HCT116 (cell line): ENCODE measurements at regions not wholly inside any gene's neighbourhood (a gene's known extent, or its start where the extent isn't known, plus 50 kb on each side); places are given as distances from the start of the nearest gene placed in this dataset.

Experiments
- ATAC-seq: fragments of 200-7000 bp; cut with Tn5 transposase; 2 replicates; pipeline ENCODE4 v1.9.1; 2020; ENCODE audit warnings: mild to moderate bottlenecking, moderate library complexity
- BruUV-seq: library from RNA; stranded (reverse); fragments of 400-500 nt; replicated peaks from 2 replicates; lab custom pipeline; 2021; lab: Mats Ljungman, UMichigan
- CTCF ChIA-PET: fragments of 300-600 bp; sonication (Branson Sonifier 250); formaldehyde crosslinking; loops from one replicate; lab custom pipeline; 2021; ENCODE audit warnings: antibody characterized with exemption; lab: Charles Lee
- POLR2A ChIA-PET: fragments of 300-600, 350-600 bp; sonication (Branson Sonifier 250); formaldehyde crosslinking; loops from one replicate; lab custom pipeline; 2021; ENCODE audit warnings: antibody characterized with exemption; lab: Charles Lee
- RAD21 ChIA-PET, 2 experiments: fragments of 300-600 bp; sonication (Branson Sonifier 250); formaldehyde crosslinking; loops; one replicate each; lab custom pipeline; 2023; ENCODE audit warnings: low total read pairs in 2 of 2; ENCODE audit not compliant: uncharacterized antibody in 2 of 2, unreplicated experiment in 2 of 2, low non-redundant PET in 1 of 2; lab: Charles Lee
- DNase-seq: peaks from one replicate; pipeline ENCODE4 v3.0.0-alpha.2; 2010; ENCODE audit warnings: low read depth, low spot score
- H2AFZ ChIP-seq: fragments of 200-600 bp; shearing (Covaris generic), sonication (generic); 2 replicates; pipeline ENCODE4 v1.6.1; 2017; ENCODE audit warnings: low read depth, mixed run types, mixed read lengths, antibody characterized with exemption, low read length; ENCODE audit not compliant: poor library complexity, severe bottlenecking
- H3K27ac ChIP-seq: 2 replicates; pipeline ENCODE4 v1.5.1; 2012; ENCODE audit warnings: low read depth, low read length
- H3K27me3 ChIP-seq: fragments of 200-600 bp; sonication (generic); 2 replicates; pipeline ENCODE4 v1.6.1; 2016; ENCODE audit warnings: mixed run types, low read length, mixed read lengths; ENCODE audit not compliant: insufficient read depth
- H3K36me3 ChIP-seq, 2 experiments: fragments of 200-500 bp in 1 of 2; fragments of 200-600 bp in 1 of 2; sonication (Bioruptor generic) in 1 of 2; sonication (generic) in 1 of 2; 2 replicates each; pipeline versions ENCODE4 v1.5.1 to v1.6.1; 2014 to 2016; ENCODE audit warnings: low read length in 2 of 2, inconsistent platforms in 1 of 2, mixed read lengths in 1 of 2, mixed run types in 1 of 2; ENCODE audit not compliant: insufficient read depth in 2 of 2, control insufficient read depth in 1 of 2
- H3K4me1 ChIP-seq, 2 experiments: fragments of 200-600 bp in 1 of 2; sonication (generic) in 1 of 2; 2 replicates each; pipeline versions ENCODE4 v1.5.1 to v1.6.1; 2012 to 2017; ENCODE audit warnings: low read length in 2 of 2, inconsistent platforms in 1 of 2, mild to moderate bottlenecking in 1 of 2, mixed read lengths in 1 of 2, mixed run types in 1 of 2, moderate library complexity in 1 of 2; ENCODE audit not compliant: insufficient read depth in 2 of 2, control insufficient read depth in 1 of 2
- H3K4me2 ChIP-seq: fragments of 200-600 bp; sonication (generic); 2 replicates; pipeline ENCODE4 v1.6.1; 2017; ENCODE audit warnings: mixed run types, low read length, mixed read lengths
- H3K4me3 ChIP-seq, 2 experiments: fragments of 200-600 bp in 1 of 2; sonication (generic) in 1 of 2; replicated peaks in 1 of 2; 2 replicates each; pipeline ENCODE4 v1.5.1; 2011 to 2016; ENCODE audit warnings: low read length in 2 of 2, control low read depth in 1 of 2, low read depth in 1 of 2, mild to moderate bottlenecking in 1 of 2, mixed read lengths in 1 of 2, mixed run types in 1 of 2
- H3K79me2 ChIP-seq: fragments of 200-600 bp; sonication (generic); 2 replicates; pipeline ENCODE4 v1.6.1; 2017; ENCODE audit warnings: mild to moderate bottlenecking, mixed run types, low read length, moderate library complexity, mixed read lengths; ENCODE audit not compliant: insufficient read depth
- H3K9ac ChIP-seq: fragments of 200-600 bp; sonication (generic); 2 replicates; pipeline ENCODE4 v1.6.1; 2016; ENCODE audit warnings: low read length, mixed read lengths
- H3K9me2 ChIP-seq: fragments of 200-600 bp; sonication (generic), shearing (Covaris generic); 2 replicates; pipeline ENCODE4 v1.6.1; 2017; ENCODE audit warnings: mixed run types, mild to moderate bottlenecking, moderate library complexity; ENCODE audit not compliant: insufficient read depth
- H3K9me3 ChIP-seq, 2 experiments: fragments of 200-500 bp in 1 of 2; fragments of 200-600 bp in 1 of 2; sonication (Bioruptor generic) in 1 of 2; sonication (generic) in 1 of 2; 2 replicates each; pipeline ENCODE4 v1.6.1; 2014 to 2017; ENCODE audit warnings: low read length in 2 of 2, mixed read lengths in 2 of 2, inconsistent platforms in 1 of 2, low read depth in 1 of 2, mild to moderate bottlenecking in 1 of 2, mixed run types in 1 of 2, moderate library complexity in 1 of 2; ENCODE audit not compliant: control insufficient read depth in 1 of 2, insufficient read depth in 1 of 2
- H4K20me1 ChIP-seq: fragments of 200-600 bp; sonication (generic), shearing (Covaris generic); 2 replicates; pipeline ENCODE4 v1.6.1; 2017; ENCODE audit warnings: mixed run types, mild to moderate bottlenecking, moderate library complexity; ENCODE audit not compliant: insufficient read depth
- ELF1 ChIP-seq: IDR thresholded peaks from 2 replicates; pipeline ENCODE4 v1.6.1; 2012; ENCODE audit warnings: low read depth, borderline replicate concordance
- EZH2phosphoT487 ChIP-seq: fragments of 200-600 bp; IDR thresholded peaks from 2 replicates; pipeline ENCODE4 v1.6.1; 2018; ENCODE audit warnings: antibody characterized with exemption, borderline replicate concordance
- SIN3A ChIP-seq: IDR thresholded peaks from 2 replicates; pipeline ENCODE4 v1.6.1; 2012; ENCODE audit warnings: low read depth
- SP1 ChIP-seq: IDR thresholded peaks from 2 replicates; pipeline ENCODE4 v1.6.1; 2012; ENCODE audit warnings: low read depth
- ZFX ChIP-seq: fragments of 450-650 bp; IDR thresholded peaks from 2 replicates; pipeline ENCODE4 v1.6.1; 2017
- intact Hi-C: fragments of 100-400 bp; cut with micrococcal nuclease; formaldehyde crosslinking; loops from 2 replicates; pipeline ENCODE4 v1.10.0; 2022
- TF ChIP-seq, protein P1 (sequence below): IDR thresholded peaks from 2 replicates; pipeline ENCODE4 v1.6.1; 2012
- TF ChIP-seq, protein P2 (sequence below): IDR thresholded peaks from 2 replicates; pipeline ENCODE4 v1.6.1; 2012; ENCODE audit warnings: low read depth

DNA sequence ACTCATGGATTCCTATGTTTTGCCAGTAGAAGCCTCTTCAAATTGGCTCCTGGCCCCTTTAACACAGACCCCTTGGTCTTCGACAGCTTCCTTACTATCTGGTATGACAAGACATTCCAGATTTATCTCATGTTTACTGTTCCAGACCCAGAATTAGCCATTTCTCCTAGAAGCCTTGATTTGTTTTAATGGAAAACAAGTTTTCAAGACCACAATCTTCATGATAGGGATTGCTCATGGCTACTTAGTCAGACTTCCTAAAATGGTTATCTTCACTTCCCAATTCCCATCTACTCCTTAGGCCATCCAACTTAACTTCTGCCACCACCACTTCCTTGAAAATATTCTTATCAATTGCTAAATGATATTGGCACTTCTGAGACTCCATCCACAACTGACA is 63.2 kb downstream of the TTC32 start:
- Histone ChIP-seq H3K4me3 (no peak overlapping the region), H3K4me1 (no peaks in the 10 kb centered on the region), H3K27me3 (peaks cover 23% of the 10 kb centered on the region; the same call in 1 of the 2 replicates), H3K4me2 (no peak overlapping the region), H3K79me2 (no peaks in the 10 kb centered on the region), H3K36me3 (no peaks in the 10 kb centered on the region), H3K9me3 (no peaks in the 10 kb centered on the region), H2AFZ (no peak overlapping the region), H3K9ac (no peak overlapping the region), H3K9me2 (no peaks in the 10 kb centered on the region), H4K20me1 (no peaks in the 10 kb centered on the region), H3K27ac (no peak overlapping the region)
- TF ChIP-seq, protein P1, sequence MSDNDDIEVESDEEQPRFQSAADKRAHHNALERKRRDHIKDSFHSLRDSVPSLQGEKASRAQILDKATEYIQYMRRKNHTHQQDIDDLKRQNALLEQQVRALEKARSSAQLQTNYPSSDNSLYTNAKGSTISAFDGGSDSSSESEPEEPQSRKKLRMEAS = no peak
- TF ChIP-seq, protein P2, sequence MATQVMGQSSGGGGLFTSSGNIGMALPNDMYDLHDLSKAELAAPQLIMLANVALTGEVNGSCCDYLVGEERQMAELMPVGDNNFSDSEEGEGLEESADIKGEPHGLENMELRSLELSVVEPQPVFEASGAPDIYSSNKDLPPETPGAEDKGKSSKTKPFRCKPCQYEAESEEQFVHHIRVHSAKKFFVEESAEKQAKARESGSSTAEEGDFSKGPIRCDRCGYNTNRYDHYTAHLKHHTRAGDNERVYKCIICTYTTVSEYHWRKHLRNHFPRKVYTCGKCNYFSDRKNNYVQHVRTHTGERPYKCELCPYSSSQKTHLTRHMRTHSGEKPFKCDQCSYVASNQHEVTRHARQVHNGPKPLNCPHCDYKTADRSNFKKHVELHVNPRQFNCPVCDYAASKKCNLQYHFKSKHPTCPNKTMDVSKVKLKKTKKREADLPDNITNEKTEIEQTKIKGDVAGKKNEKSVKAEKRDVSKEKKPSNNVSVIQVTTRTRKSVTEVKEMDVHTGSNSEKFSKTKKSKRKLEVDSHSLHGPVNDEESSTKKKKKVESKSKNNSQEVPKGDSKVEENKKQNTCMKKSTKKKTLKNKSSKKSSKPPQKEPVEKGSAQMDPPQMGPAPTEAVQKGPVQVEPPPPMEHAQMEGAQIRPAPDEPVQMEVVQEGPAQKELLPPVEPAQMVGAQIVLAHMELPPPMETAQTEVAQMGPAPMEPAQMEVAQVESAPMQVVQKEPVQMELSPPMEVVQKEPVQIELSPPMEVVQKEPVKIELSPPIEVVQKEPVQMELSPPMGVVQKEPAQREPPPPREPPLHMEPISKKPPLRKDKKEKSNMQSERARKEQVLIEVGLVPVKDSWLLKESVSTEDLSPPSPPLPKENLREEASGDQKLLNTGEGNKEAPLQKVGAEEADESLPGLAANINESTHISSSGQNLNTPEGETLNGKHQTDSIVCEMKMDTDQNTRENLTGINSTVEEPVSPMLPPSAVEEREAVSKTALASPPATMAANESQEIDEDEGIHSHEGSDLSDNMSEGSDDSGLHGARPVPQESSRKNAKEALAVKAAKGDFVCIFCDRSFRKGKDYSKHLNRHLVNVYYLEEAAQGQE = no peak
- TF ChIP-seq SIN3A (no peak), EZH2phosphoT487 (no peak), SP1 (no peak)
- intact Hi-C loops = no loop called here
- ChIA-PET RAD21 (no interaction called here), POLR2A (no interaction called here), CTCF (no interaction called here)
- ATAC-seq (no peak), DNase-seq (no peak)
- BruUV-seq = no TSS peak

DNA sequence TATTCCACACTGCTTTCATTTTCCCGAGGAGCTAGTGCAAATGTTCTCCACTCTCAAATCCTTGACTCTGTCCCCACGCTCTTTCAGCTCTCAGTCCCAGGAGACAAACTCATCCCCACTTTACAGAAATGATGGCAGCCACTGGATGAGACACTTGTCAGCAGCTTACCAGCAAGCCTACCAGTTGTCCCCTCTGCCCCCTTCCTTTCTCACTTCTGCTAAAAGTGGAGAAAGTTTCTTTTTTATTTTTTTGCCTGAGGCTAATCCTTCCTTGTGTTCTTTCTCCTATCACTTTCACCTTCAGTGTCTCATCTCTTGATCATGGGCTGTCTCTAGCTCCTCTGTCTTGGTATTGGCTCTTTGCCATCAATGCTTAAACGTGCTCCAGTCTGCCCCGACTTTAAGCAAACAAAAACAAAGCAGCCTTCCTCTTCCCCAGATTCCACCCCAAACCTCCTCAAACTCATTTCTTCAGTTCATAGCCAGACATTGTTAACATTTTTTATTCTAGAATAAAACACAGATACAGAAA is 64.5 kb downstream of the TTC32 start:
- no TSS peak for BruUV-seq
- Histone ChIP-seq H3K4me2 (no peak overlapping the region), H2AFZ (no peak overlapping the region), H3K4me3 (no peak overlapping the region), H3K9ac (no peak overlapping the region), H4K20me1 (no peaks in the 10 kb centered on the region), H3K9me3 (no peaks in the 10 kb centered on the region), H3K9me2 (no peaks in the 10 kb centered on the region), H3K4me1 (no peaks in the 10 kb centered on the region), H3K79me2 (no peaks in the 10 kb centered on the region), H3K27me3 (peaks cover 20% of the 10 kb centered on the region; the same call in 1 of the 2 replicates), H3K36me3 (no peaks in the 10 kb centered on the region), H3K27ac (no peak overlapping the region)
- ATAC-seq (no peak), DNase-seq (no peak)
- no peak for TF ChIP-seq ELF1
- no peak for TF ChIP-seq ZFX
- intact Hi-C loops = no loop called here
- CTCF ChIA-PET = no interaction called here
- POLR2A ChIA-PET = no interaction called here
- RAD21 ChIA-PET = no interaction called here
